ENCODE measurements at regions not wholly inside any gene's neighbourhood (a gene's known extent, or its start where the extent isn't known, plus 50 kb on each side); places are given as distances from the start of the nearest gene placed in this dataset.

- FAIRE-seq: no peak
Measured at GRCh38 chr9:21591221-21592062, 109.3 kb upstream of the IFNE start.

GRCh38 chr9:21592063-21592338 lies 109.9 kb upstream of the IFNE start:
- FAIRE-seq: no peak
- no peak for DNase-seq (ENCODE audit: insufficient read length, low spot score)
- no peak for TF ChIP-seq PAX5 (IDR thresholded peaks at IDR 0.05; ENCODE audit: insufficient read depth, low read length, severe bottlenecking)
- no peak for TF ChIP-seq SPI1 (IDR thresholded peaks at IDR 0.05; ENCODE audit: low read depth, low read length)
- no peak for TF ChIP-seq POLR2AphosphoS5 (IDR thresholded peaks at IDR 0.05; ENCODE audit: low read depth, low read length)
- no peak for TF ChIP-seq TAF1 (IDR thresholded peaks at IDR 0.05; ENCODE audit: low read depth, low read length)
- no peak for TF ChIP-seq POU2F2 (IDR thresholded peaks at IDR 0.05; ENCODE audit: low read depth, low read length)
- TF ChIP-seq POLR2A (IDR thresholded peaks at IDR 0.05; ENCODE audit: low read depth, low read length): no peak

More at GRCh38 chr9:21591221-21592062, 109.3 kb upstream of the IFNE start:
- DNase-seq (ENCODE audit: insufficient read length, low spot score): no peak
- TF ChIP-seq PAX5 (IDR thresholded peaks at IDR 0.05; ENCODE audit: insufficient read depth, low read length, severe bottlenecking) (no peak), POLR2AphosphoS5 (IDR thresholded peaks at IDR 0.05; ENCODE audit: low read depth, low read length) (no peak), TAF1 (IDR thresholded peaks at IDR 0.05; ENCODE audit: low read depth, low read length) (no peak), POLR2A (IDR thresholded peaks at IDR 0.05; ENCODE audit: low read depth, low read length) (no peak), POU2F2 (IDR thresholded peaks at IDR 0.05; ENCODE audit: low read depth, low read length) (no peak), SPI1 (IDR thresholded peaks at IDR 0.05; ENCODE audit: low read depth, low read length) (no peak)

DNA sequence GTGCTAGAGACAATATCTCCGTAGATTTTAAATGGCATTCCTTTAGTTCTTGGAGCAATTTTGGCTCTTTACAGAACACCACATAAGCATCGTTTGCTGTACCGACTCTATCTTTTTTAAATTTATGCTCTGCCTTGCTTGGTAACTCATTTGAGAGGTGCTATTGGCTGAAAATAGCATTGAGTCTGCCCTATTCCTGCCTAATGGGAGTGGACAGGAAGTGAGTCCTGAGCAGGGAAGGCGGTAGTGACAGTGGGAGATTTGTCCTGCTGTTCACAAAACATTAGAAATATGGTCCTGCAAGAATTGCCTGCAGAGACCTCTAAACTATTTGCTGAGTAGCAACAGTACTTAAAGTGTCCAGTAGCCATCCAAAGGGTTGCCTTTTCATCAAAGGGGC lies 115.2 kb upstream of the IFNE start:
- FAIRE-seq (no peak), DNase-seq (ENCODE audit: insufficient read length, low spot score) (no peak)
- no peak for TF ChIP-seq POU2F2 (IDR thresholded peaks at IDR 0.05; ENCODE audit: low read depth, low read length)
- no peak for TF ChIP-seq PAX5 (IDR thresholded peaks at IDR 0.05; ENCODE audit: insufficient read depth, low read length, severe bottlenecking)
- TF ChIP-seq SPI1 (IDR thresholded peaks at IDR 0.05; ENCODE audit: low read depth, low read length): no peak
- TF ChIP-seq TAF1 (IDR thresholded peaks at IDR 0.05; ENCODE audit: low read depth, low read length): no peak
- no peak for TF ChIP-seq POLR2A (IDR thresholded peaks at IDR 0.05; ENCODE audit: low read depth, low read length)
- no peak for TF ChIP-seq POLR2AphosphoS5 (IDR thresholded peaks at IDR 0.05; ENCODE audit: low read depth, low read length)

DNA sequence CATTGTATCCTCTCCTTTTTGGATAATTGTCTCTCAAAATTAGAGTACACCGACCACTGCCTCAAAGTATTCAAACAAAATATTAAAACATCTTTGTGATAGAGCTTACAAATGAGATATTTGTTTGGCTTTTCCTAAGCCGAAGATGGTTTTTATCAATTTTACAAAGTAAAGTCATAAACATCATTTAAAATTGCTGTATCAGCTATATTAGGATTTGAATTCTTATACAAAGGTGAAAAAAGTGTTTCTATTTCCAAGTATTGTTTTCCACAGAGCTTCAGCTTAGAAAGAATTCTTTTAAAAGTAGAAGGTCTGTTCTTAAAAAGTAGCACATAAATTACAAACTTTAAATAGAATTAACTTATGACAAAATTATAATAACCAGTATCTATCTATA lies 116.6 kb upstream of the IFNE start:
- no peak for DNase-seq (ENCODE audit: insufficient read length, low spot score)
- TF ChIP-seq POU2F2 (IDR thresholded peaks at IDR 0.05; ENCODE audit: low read depth, low read length) (no peak), POLR2AphosphoS5 (IDR thresholded peaks at IDR 0.05; ENCODE audit: low read depth, low read length) (no peak), TAF1 (IDR thresholded peaks at IDR 0.05; ENCODE audit: low read depth, low read length) (no peak), POLR2A (IDR thresholded peaks at IDR 0.05; ENCODE audit: low read depth, low read length) (no peak), SPI1 (IDR thresholded peaks at IDR 0.05; ENCODE audit: low read depth, low read length) (no peak), PAX5 (IDR thresholded peaks at IDR 0.05; ENCODE audit: insufficient read depth, low read length, severe bottlenecking) (no peak)
- no peak for FAIRE-seq

- DNase-seq (ENCODE audit: insufficient read length, low spot score) (no peak), FAIRE-seq (no peak)
- TF ChIP-seq POLR2AphosphoS5 (IDR thresholded peaks at IDR 0.05; ENCODE audit: low read depth, low read length) (no peak), SPI1 (IDR thresholded peaks at IDR 0.05; ENCODE audit: low read depth, low read length) (no peak), TAF1 (IDR thresholded peaks at IDR 0.05; ENCODE audit: low read depth, low read length) (no peak), PAX5 (IDR thresholded peaks at IDR 0.05; ENCODE audit: insufficient read depth, low read length, severe bottlenecking) (no peak), POLR2A (IDR thresholded peaks at IDR 0.05; ENCODE audit: low read depth, low read length) (no peak), POU2F2 (IDR thresholded peaks at IDR 0.05; ENCODE audit: low read depth, low read length) (no peak)
Measured at GRCh38 chr9:21605489-21605931, 123.4 kb upstream of the IFNE start.

GRCh38 chr9:21607576-21607975 lies 125.5 kb upstream of the IFNE start:
- TF ChIP-seq POLR2A (IDR thresholded peaks at IDR 0.05; ENCODE audit: low read depth, low read length) (no peak), TAF1 (IDR thresholded peaks at IDR 0.05; ENCODE audit: low read depth, low read length) (no peak), POLR2AphosphoS5 (IDR thresholded peaks at IDR 0.05; ENCODE audit: low read depth, low read length) (no peak), POU2F2 (IDR thresholded peaks at IDR 0.05; ENCODE audit: low read depth, low read length) (no peak), PAX5 (IDR thresholded peaks at IDR 0.05; ENCODE audit: insufficient read depth, low read length, severe bottlenecking) (no peak), SPI1 (IDR thresholded peaks at IDR 0.05; ENCODE audit: low read depth, low read length) (no peak)
- no peak for FAIRE-seq
- no peak for DNase-seq (ENCODE audit: insufficient read length, low spot score)

- TF ChIP-seq SPI1 (IDR thresholded peaks at IDR 0.05; ENCODE audit: low read depth, low read length) (no peak), PAX5 (IDR thresholded peaks at IDR 0.05; ENCODE audit: insufficient read depth, low read length, severe bottlenecking) (no peak), POU2F2 (IDR thresholded peaks at IDR 0.05; ENCODE audit: low read depth, low read length) (no peak), POLR2AphosphoS5 (IDR thresholded peaks at IDR 0.05; ENCODE audit: low read depth, low read length) (no peak), POLR2A (IDR thresholded peaks at IDR 0.05; ENCODE audit: low read depth, low read length) (no peak), TAF1 (IDR thresholded peaks at IDR 0.05; ENCODE audit: low read depth, low read length) (no peak)
- FAIRE-seq: no peak
Measured at GRCh38 chr9:21608200-21608599, 126.1 kb upstream of the IFNE start.

GRCh38 chr9:21609506-21609905 lies 127.4 kb upstream of the IFNE start:
- DNase-seq (ENCODE audit: insufficient read length, low spot score) (no peak), FAIRE-seq (no peak)
- no peak for TF ChIP-seq POU2F2 (IDR thresholded peaks at IDR 0.05; ENCODE audit: low read depth, low read length)
- TF ChIP-seq SPI1 (IDR thresholded peaks at IDR 0.05; ENCODE audit: low read depth, low read length): no peak
- TF ChIP-seq POLR2A (IDR thresholded peaks at IDR 0.05; ENCODE audit: low read depth, low read length): no peak
- no peak for TF ChIP-seq TAF1 (IDR thresholded peaks at IDR 0.05; ENCODE audit: low read depth, low read length)
- TF ChIP-seq PAX5 (IDR thresholded peaks at IDR 0.05; ENCODE audit: insufficient read depth, low read length, severe bottlenecking): no peak
- TF ChIP-seq POLR2AphosphoS5 (IDR thresholded peaks at IDR 0.05; ENCODE audit: low read depth, low read length): no peak

More at GRCh38 chr9:21608200-21608599, 126.1 kb upstream of the IFNE start:
- no peak for DNase-seq (ENCODE audit: insufficient read length, low spot score)

GRCh38 chr9:21611891-21612290 lies 129.8 kb upstream of the IFNE start:
- DNase-seq (ENCODE audit: insufficient read length, low spot score) (no peak), FAIRE-seq (no peak)
- TF ChIP-seq POLR2AphosphoS5 (IDR thresholded peaks at IDR 0.05; ENCODE audit: low read depth, low read length) (no peak), POU2F2 (IDR thresholded peaks at IDR 0.05; ENCODE audit: low read depth, low read length) (no peak), SPI1 (IDR thresholded peaks at IDR 0.05; ENCODE audit: low read depth, low read length) (no peak), TAF1 (IDR thresholded peaks at IDR 0.05; ENCODE audit: low read depth, low read length) (no peak), POLR2A (IDR thresholded peaks at IDR 0.05; ENCODE audit: low read depth, low read length) (no peak), PAX5 (IDR thresholded peaks at IDR 0.05; ENCODE audit: insufficient read depth, low read length, severe bottlenecking) (no peak)

Measured in GM12891 (cell line).